ENCODE measurements at regions not wholly inside any gene's neighbourhood (a gene's known extent, or its start where the extent isn't known, plus 50 kb on each side); places are given as distances from the start of the nearest gene placed in this dataset.
"Not testable (repeated sequence)": the region's sequence is repeated elsewhere in the genome, so short reads cannot be mapped to it uniquely, and the experiment has no call there.

DNA sequence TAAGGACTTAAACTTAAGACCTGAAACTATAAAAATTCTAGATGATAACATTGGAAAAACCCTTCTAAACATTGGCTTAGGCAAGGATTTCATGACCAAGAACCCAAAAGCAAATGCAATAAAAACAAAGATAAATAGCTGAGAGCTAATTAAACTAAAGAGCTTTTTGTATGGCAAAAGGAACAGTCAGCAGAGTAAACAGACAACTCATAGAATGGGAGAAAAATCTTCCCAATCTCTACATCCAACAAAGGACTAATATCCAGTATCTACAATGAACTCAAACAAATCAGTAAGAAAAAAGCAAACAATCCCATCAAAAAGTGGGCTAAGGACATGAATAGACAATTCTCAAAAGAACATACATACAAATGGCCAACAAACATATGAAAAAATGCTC is 316.1 kb downstream of the HGF start:
- TF ChIP-seq, protein P1, sequence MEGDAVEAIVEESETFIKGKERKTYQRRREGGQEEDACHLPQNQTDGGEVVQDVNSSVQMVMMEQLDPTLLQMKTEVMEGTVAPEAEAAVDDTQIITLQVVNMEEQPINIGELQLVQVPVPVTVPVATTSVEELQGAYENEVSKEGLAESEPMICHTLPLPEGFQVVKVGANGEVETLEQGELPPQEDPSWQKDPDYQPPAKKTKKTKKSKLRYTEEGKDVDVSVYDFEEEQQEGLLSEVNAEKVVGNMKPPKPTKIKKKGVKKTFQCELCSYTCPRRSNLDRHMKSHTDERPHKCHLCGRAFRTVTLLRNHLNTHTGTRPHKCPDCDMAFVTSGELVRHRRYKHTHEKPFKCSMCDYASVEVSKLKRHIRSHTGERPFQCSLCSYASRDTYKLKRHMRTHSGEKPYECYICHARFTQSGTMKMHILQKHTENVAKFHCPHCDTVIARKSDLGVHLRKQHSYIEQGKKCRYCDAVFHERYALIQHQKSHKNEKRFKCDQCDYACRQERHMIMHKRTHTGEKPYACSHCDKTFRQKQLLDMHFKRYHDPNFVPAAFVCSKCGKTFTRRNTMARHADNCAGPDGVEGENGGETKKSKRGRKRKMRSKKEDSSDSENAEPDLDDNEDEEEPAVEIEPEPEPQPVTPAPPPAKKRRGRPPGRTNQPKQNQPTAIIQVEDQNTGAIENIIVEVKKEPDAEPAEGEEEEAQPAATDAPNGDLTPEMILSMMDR (IDR thresholded peaks at IDR 0.05; ENCODE audit: insufficient read depth, low read depth, low read length), result not testable (repeated sequence)
- TF ChIP-seq EZH2 (IDR thresholded peaks at IDR 0.05; ENCODE audit: insufficient read depth, low read length), result not testable (repeated sequence)

Measured in astrocyte (in vitro differentiated cells and primary cell).